ENCODE measurements at regions not wholly inside any gene's neighbourhood (a gene's known extent, or its start where the extent isn't known, plus 50 kb on each side); places are given as distances from the start of the nearest gene placed in this dataset.

GRCh38 chr9:88936132-88936531 is 55.1 kb upstream of the S1PR3 start:
- no peak for TF ChIP-seq CTCF (IDR thresholded peaks at IDR 0.05 in 8 of 11, conservative IDR thresholded peaks at IDR 0.05 in 3 of 11)
- no peak for TF ChIP-seq POLR2A (IDR thresholded peaks at IDR 0.05)

Measured in spleen (tissue), 7 donors.